Thyroid gland (tissue), 4 donors: ENCODE measurements at regions not wholly inside any gene's neighbourhood (a gene's known extent, or its start where the extent isn't known, plus 50 kb on each side); places are given as distances from the start of the nearest gene placed in this dataset.
A peak's percentile ranks its signal among the peaks of the same experiment; 100 is the strongest.

Experiments
- DNase-seq, 2 donors: peaks; one replicate each; pipeline ENCODE4 v3.0.0-alpha.2; 2019
- H3K27ac ChIP-seq, 3 donors: fragments of 200-600 bp; sonication (generic); 1 replicate in 2 of 3; 2 replicates in 1 of 3; pipeline ENCODE4 v1.5.1; 2016 to 2019; ENCODE audit warnings: mild to moderate bottlenecking in 1 of 3, moderate library complexity in 1 of 3
- H3K27me3 ChIP-seq: fragments of 200-600 bp; sonication (generic); one replicate; pipeline ENCODE4 v1.5.1; 2019
- H3K36me3 ChIP-seq, 2 donors: fragments of 200-600 bp; sonication (generic); one replicate each; pipeline ENCODE4 v1.5.1; 2016 to 2019
- H3K4me1 ChIP-seq, 2 donors: fragments of 200-600 bp; sonication (generic); one replicate each; pipeline ENCODE4 v1.5.1; 2017 to 2019
- H3K4me3 ChIP-seq, 3 donors: fragments of 200-600 bp; sonication (generic); replicated peaks in 1 of 3; 1 replicate in 2 of 3; 2 replicates in 1 of 3; pipeline ENCODE4 v1.5.1; 2016; ENCODE audit warnings: mild to moderate bottlenecking in 1 of 3
- H3K9me3 ChIP-seq: fragments of 200-600 bp; sonication (generic); one replicate; pipeline ENCODE4 v1.5.1; 2017
- CTCF ChIP-seq, 6 experiments: fragments of 200-600 bp in 3 of 6; fragments of 450-650 bp in 3 of 6; sonication (generic) in 3 of 6; IDR thresholded peaks; one replicate each; pipeline ENCODE4 v1.5.1; 2016 to 2019; ENCODE audit warnings: antibody characterized with exemption in 6 of 6, mild to moderate bottlenecking in 2 of 6, inconsistent platforms in 1 of 6, moderate library complexity in 1 of 6
- POLR2A ChIP-seq, 2 donors: fragments of 450-650 bp; IDR thresholded peaks; one replicate each; pipeline ENCODE4 v1.6.1; 2017; ENCODE audit warnings: antibody characterized with exemption in 2 of 2, mild to moderate bottlenecking in 2 of 2, moderate library complexity in 1 of 2
- WGBS, 2 donors: methylation state at CpG; one replicate each; pipeline ENCODE4 v1.1.5; 2017; 5-methylcytosine and 5-hydroxymethylcytosine counted together
- intact Hi-C: fragments of 100-400 bp; cut with DNase I; formaldehyde crosslinking; loops from one replicate; pipeline ENCODE4 v1.15.1; 2023

- no peak for DNase-seq
- Histone ChIP-seq H3K4me1 (no peaks in the 10 kb centered on the region), H3K27me3 (no peaks in the 10 kb centered on the region), H3K4me3 (no peak overlapping the region), H3K9me3 (no peaks in the 10 kb centered on the region), H3K36me3 (no peaks in the 10 kb centered on the region), H3K27ac (no peak overlapping the region)
- no peak for TF ChIP-seq POLR2A (IDR thresholded peaks at IDR 0.05)
- no peak for TF ChIP-seq CTCF (IDR thresholded peaks at IDR 0.05)
- 44 to 55% methylated on average over 2 of the region's 2 CpGs for WGBS, 2 donors
- intact Hi-C loops = no loop called here
These were observed 270.7 kb upstream of the MSX2 start for GRCh38 chr5:174453690-174454089.

GRCh38 chr5:174454464-174454863 lies 269.9 kb upstream of the MSX2 start:
- Histone ChIP-seq H3K4me3 (no peak overlapping the region), H3K4me1 (no peaks in the 10 kb centered on the region), H3K36me3 (no peaks in the 10 kb centered on the region), H3K27ac (no peak overlapping the region), H3K9me3 (no peaks in the 10 kb centered on the region), H3K27me3 (no peaks in the 10 kb centered on the region)
- no peak for DNase-seq
- WGBS, 2 donors = 66 to 74% methylated on average over 6 of the region's 6 CpGs
- TF ChIP-seq POLR2A (IDR thresholded peaks at IDR 0.05) (no peak), CTCF (IDR thresholded peaks at IDR 0.05) (no peak)
- intact Hi-C loops = no loop called here

GRCh38 chr5:174454890-174455289 lies 269.5 kb upstream of the MSX2 start:
- TF ChIP-seq CTCF (IDR thresholded peaks at IDR 0.05) (peak in 2 of 6 experiments; percentile 15 to 28), POLR2A (IDR thresholded peaks at IDR 0.05) (no peak)

GRCh38 chr5:174455301-174455700 lies 269.1 kb upstream of the MSX2 start:
- TF ChIP-seq POLR2A (IDR thresholded peaks at IDR 0.05) (no peak), CTCF (IDR thresholded peaks at IDR 0.05) (no peak)
- Histone ChIP-seq H3K9me3 (no peaks in the 10 kb centered on the region), H3K27ac (no peak overlapping the region), H3K4me1 (no peaks in the 10 kb centered on the region), H3K27me3 (no peaks in the 10 kb centered on the region), H3K4me3 (no peak overlapping the region), H3K36me3 (no peaks in the 10 kb centered on the region)
- intact Hi-C loops = no loop called here
- WGBS, 2 donors = 37 to 38% methylated on average over 4 of the region's 4 CpGs
- no peak for DNase-seq

More at GRCh38 chr5:174454890-174455289, 269.5 kb upstream of the MSX2 start:
- peak; percentile 20 to 21 for DNase-seq
- Histone ChIP-seq H3K4me1 (no peaks in the 10 kb centered on the region), H3K27ac (no peak overlapping the region), H3K36me3 (no peaks in the 10 kb centered on the region), H3K27me3 (no peaks in the 10 kb centered on the region), H3K9me3 (no peaks in the 10 kb centered on the region), H3K4me3 (no peak overlapping the region)
- intact Hi-C loops = no loop called here
- 28 to 38% methylated on average over 3 of the region's 3 CpGs for WGBS, 2 donors

- no peak for TF ChIP-seq POLR2A (IDR thresholded peaks at IDR 0.05)
- TF ChIP-seq CTCF (IDR thresholded peaks at IDR 0.05) = no peak
- intact Hi-C loops = no loop called here
- Histone ChIP-seq H3K36me3 (no peaks in the 10 kb centered on the region), H3K4me1 (peaks cover 0 to 4% of the 10 kb centered on the region in 2 donors), H3K27ac (no peak overlapping the region), H3K4me3 (no peak overlapping the region), H3K9me3 (no peaks in the 10 kb centered on the region), H3K27me3 (no peaks in the 10 kb centered on the region)
- 54 to 60% methylated on average over 5 of the region's 5 CpGs for WGBS, 2 donors
- no peak for DNase-seq
These were observed 267.2 kb upstream of the MSX2 start for GRCh38 chr5:174457141-174457678.
